ENCODE measurements at regions not wholly inside any gene's neighbourhood (a gene's known extent, or its start where the extent isn't known, plus 50 kb on each side); places are given as distances from the start of the nearest gene placed in this dataset.
"Not testable (repeated sequence)": the region's sequence is repeated elsewhere in the genome, so short reads cannot be mapped to it uniquely, and the experiment has no call there.

GRCh38 chr3:135652388-135652787 lies 313.1 kb upstream of the PPP2R3A start:
- Histone ChIP-seq H3K4me2 (replicated peaks; ENCODE audit: extremely low read depth, low read length, poor library complexity, severe bottlenecking) (no peak overlapping the region), H3K27me3 (ENCODE audit: control insufficient read depth in 2 of 2, insufficient read depth in 2 of 2, low read length in 2 of 2) (no peaks in the 10 kb centered on the region), H3K9ac (ENCODE audit: insufficient read depth, low read length, poor library complexity, severe bottlenecking) (no peak overlapping the region), H3K4me3 (replicated peaks in 1 of 3; ENCODE audit: low read depth in 2 of 3, low read length in 3 of 3) (no peak overlapping the region), H4K20me1 (ENCODE audit: insufficient read depth, low read length) (no peaks in the 10 kb centered on the region), H3K36me3 (replicated peaks in 1 of 2; ENCODE audit: control insufficient read depth in 1 of 2, insufficient read depth in 2 of 2, low read length in 2 of 2) (no peaks in the 10 kb centered on the region), H3K9me3 (replicated peaks in 1 of 2; ENCODE audit: control insufficient read depth in 1 of 2, insufficient read depth in 1 of 2, low read length in 2 of 2) (peaks cover 33 to 40% of the 10 kb centered on the region in 2 donors), H3K4me1 (ENCODE audit: control insufficient read depth in 1 of 2, insufficient read depth in 2 of 2, low read length in 2 of 2) (no peaks in the 10 kb centered on the region), H3K79me2 (ENCODE audit: insufficient read depth, low read length) (no peaks in the 10 kb centered on the region), H2AFZ (ENCODE audit: insufficient read depth, low read depth, low read length, poor library complexity, severe bottlenecking) (no peak overlapping the region), H3K27ac (ENCODE audit: low read depth in 1 of 2, low read length in 2 of 2) (no peak overlapping the region)
- Mint-ChIP-seq H3K4me3 (no peak overlapping the region), H3K36me3 (no peaks in the 10 kb centered on the region), H3K27me3 (ENCODE audit: low read depth in 3 of 3) (no peaks in the 10 kb centered on the region), H3K9me3 (peaks cover 10 to 35% (median 18%) of the 10 kb centered on the region in 7 donors), H3K27ac (no peak overlapping the region), H3K4me1 (no peaks in the 10 kb centered on the region)
- intact Hi-C loops (cut with micrococcal nuclease), result no loop called here
- DNase-seq, result no peak
- no CpG with 5 or more reads among the region's 3 CpGs for WGBS (ENCODE audit: insufficient coverage)
- no peak for TF ChIP-seq CTCF (IDR thresholded peaks at IDR 0.05)

- no peaks in the 10 kb centered on the region for H3K36me3 ChIP-seq (replicated peaks in 1 of 2; ENCODE audit: control insufficient read depth in 1 of 2, insufficient read depth in 2 of 2, low read length in 2 of 2)
- no peak overlapping the region for H2AFZ ChIP-seq (ENCODE audit: insufficient read depth, low read depth, low read length, poor library complexity, severe bottlenecking)
- WGBS (ENCODE audit: insufficient coverage), result no CpG with 5 or more reads among the region's 1 CpG
- peaks cover 14% of the 10 kb centered on the region in 2 donors for H3K9me3 ChIP-seq (replicated peaks in 1 of 2; ENCODE audit: control insufficient read depth in 1 of 2, insufficient read depth in 1 of 2, low read length in 2 of 2)
- no peaks in the 10 kb centered on the region for H3K4me1 ChIP-seq (ENCODE audit: control insufficient read depth in 1 of 2, insufficient read depth in 2 of 2, low read length in 2 of 2)
- Mint-ChIP-seq H3K27me3 (ENCODE audit: low read depth in 3 of 3) (peaks cover 0 to 1% (median 0%) of the 10 kb centered on the region in 3 donors), H3K27ac (no peak overlapping the region), H3K9me3 (peaks cover 2 to 24% (median 9%) of the 10 kb centered on the region in 7 donors), H3K36me3 (no peaks in the 10 kb centered on the region), H3K4me1 (no peaks in the 10 kb centered on the region), H3K4me3 (no peak overlapping the region)
- H3K9ac ChIP-seq (ENCODE audit: insufficient read depth, low read length, poor library complexity, severe bottlenecking), result no peak overlapping the region
- no peak for TF ChIP-seq CTCF (IDR thresholded peaks at IDR 0.05)
- no peak overlapping the region for H3K27ac ChIP-seq (ENCODE audit: low read depth in 1 of 2, low read length in 2 of 2)
- H3K27me3 ChIP-seq (ENCODE audit: control insufficient read depth in 2 of 2, insufficient read depth in 2 of 2, low read length in 2 of 2), result no peaks in the 10 kb centered on the region
- H3K79me2 ChIP-seq (ENCODE audit: insufficient read depth, low read length), result no peaks in the 10 kb centered on the region
- no peaks in the 10 kb centered on the region for H4K20me1 ChIP-seq (ENCODE audit: insufficient read depth, low read length)
- intact Hi-C loops (cut with micrococcal nuclease), result no loop called here
- H3K4me2 ChIP-seq (replicated peaks; ENCODE audit: extremely low read depth, low read length, poor library complexity, severe bottlenecking), result no peak overlapping the region
- DNase-seq, result no peak
- H3K4me3 ChIP-seq (replicated peaks in 1 of 3; ENCODE audit: low read depth in 2 of 3, low read length in 3 of 3), result no peak overlapping the region
These were observed 310.2 kb upstream of the PPP2R3A start for GRCh38 chr3:135655328-135655727.

- H3K4me3 Mint-ChIP-seq; H3K27me3 ChIP-seq (ENCODE audit: control insufficient read depth in 2 of 2, insufficient read depth in 2 of 2, low read length in 2 of 2); H3K4me2 ChIP-seq (replicated peaks; ENCODE audit: extremely low read depth, low read length, poor library complexity, severe bottlenecking); H3K36me3 Mint-ChIP-seq; H3K27ac Mint-ChIP-seq; H3K4me3 ChIP-seq (replicated peaks in 1 of 3; ENCODE audit: low read depth in 2 of 3, low read length in 3 of 3); H3K36me3 ChIP-seq (replicated peaks in 1 of 2; ENCODE audit: control insufficient read depth in 1 of 2, insufficient read depth in 2 of 2, low read length in 2 of 2); H3K4me1 Mint-ChIP-seq; DNase-seq; H3K27me3 Mint-ChIP-seq (ENCODE audit: low read depth in 3 of 3); H3K9ac ChIP-seq (ENCODE audit: insufficient read depth, low read length, poor library complexity, severe bottlenecking); H4K20me1 ChIP-seq (ENCODE audit: insufficient read depth, low read length); H3K4me1 ChIP-seq (ENCODE audit: control insufficient read depth in 1 of 2, insufficient read depth in 2 of 2, low read length in 2 of 2); H3K79me2 ChIP-seq (ENCODE audit: insufficient read depth, low read length); intact Hi-C loops (cut with micrococcal nuclease); H3K27ac ChIP-seq (ENCODE audit: low read depth in 1 of 2, low read length in 2 of 2); H2AFZ ChIP-seq (ENCODE audit: insufficient read depth, low read depth, low read length, poor library complexity, severe bottlenecking): not testable (repeated sequence)
- H3K9me3 Mint-ChIP-seq, result peaks cover 2 to 17% (median 4%) of the 10 kb centered on the region in 7 donors
- H3K9me3 ChIP-seq (replicated peaks in 1 of 2; ENCODE audit: control insufficient read depth in 1 of 2, insufficient read depth in 1 of 2, low read length in 2 of 2), result peaks cover 10 to 12% of the 10 kb centered on the region in 2 donors
- WGBS (ENCODE audit: insufficient coverage), result no CpG with 5 or more reads among the region's 14 CpGs
These were observed 307.1 kb upstream of the PPP2R3A start for GRCh38 chr3:135658451-135658850.
